Activated CD4-positive, alpha-beta T cell treated with anti-CD3 and anti-CD28 coated beads, Interleukin-10, Interleukin-2, amounts not matched to agents 100 ng/mL and 50 ng/mL, durations not matched to agents 16 hours and 8 hours (primary cell): ENCODE measurements at regions not wholly inside any gene's neighbourhood (a gene's known extent, or its start where the extent isn't known, plus 50 kb on each side); places are given as distances from the start of the nearest gene placed in this dataset.

Experiments used
- DNase-seq: peaks from one replicate; pipeline ENCODE4 v3.0.0-alpha.2; 2020

GRCh38 chr20:58109126-58109880 is 119.2 kb downstream of the ANKRD60 start:
- no peak for DNase-seq

DNA sequence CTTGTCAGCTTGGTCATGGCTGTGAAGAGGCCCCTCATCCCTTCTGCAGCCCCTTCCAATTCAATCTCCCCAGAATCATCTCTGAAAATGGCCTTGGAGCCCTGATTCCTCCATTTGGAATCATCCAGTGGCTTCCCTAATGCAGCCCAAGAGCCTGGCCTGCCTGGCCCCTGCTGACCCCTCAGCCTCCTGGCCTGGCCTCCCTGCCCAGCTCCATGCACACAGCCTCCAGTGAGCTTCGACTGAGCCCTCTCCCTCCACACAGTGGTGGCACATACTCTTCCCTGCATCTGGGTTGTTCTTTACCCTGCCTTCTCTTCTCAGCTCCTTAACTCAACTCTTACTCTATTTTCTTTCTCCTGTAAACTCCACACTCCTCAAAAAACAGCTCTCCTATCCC is 120.9 kb downstream of the ANKRD60 start:
- no peak for DNase-seq

GRCh38 chr20:58106143-58106750 is 122.2 kb downstream of the ANKRD60 start:
- DNase-seq: no peak

DNA sequence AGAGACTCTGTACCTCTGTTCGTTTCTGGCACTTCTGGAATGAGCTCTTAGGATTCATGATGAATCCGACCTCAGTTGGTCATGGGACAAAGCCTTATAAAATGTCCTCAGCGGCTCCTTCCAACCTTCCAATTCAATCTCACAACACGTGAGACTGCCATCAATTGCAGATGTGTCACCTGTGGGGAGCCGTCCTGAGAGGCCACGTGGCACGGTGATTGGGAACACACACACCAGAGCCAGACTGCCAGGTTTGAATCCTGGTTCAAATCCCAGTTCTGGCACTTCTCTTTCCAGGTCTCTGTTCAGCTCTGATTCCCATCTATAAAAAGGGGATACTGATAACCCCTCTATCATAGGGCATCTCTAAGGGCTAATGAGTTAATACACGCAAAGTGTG is 124.5 kb downstream of the ANKRD60 start:
- DNase-seq: no peak

- no peak for DNase-seq
Measured at GRCh38 chr20:58103517-58103904, 124.9 kb downstream of the ANKRD60 start.

DNA sequence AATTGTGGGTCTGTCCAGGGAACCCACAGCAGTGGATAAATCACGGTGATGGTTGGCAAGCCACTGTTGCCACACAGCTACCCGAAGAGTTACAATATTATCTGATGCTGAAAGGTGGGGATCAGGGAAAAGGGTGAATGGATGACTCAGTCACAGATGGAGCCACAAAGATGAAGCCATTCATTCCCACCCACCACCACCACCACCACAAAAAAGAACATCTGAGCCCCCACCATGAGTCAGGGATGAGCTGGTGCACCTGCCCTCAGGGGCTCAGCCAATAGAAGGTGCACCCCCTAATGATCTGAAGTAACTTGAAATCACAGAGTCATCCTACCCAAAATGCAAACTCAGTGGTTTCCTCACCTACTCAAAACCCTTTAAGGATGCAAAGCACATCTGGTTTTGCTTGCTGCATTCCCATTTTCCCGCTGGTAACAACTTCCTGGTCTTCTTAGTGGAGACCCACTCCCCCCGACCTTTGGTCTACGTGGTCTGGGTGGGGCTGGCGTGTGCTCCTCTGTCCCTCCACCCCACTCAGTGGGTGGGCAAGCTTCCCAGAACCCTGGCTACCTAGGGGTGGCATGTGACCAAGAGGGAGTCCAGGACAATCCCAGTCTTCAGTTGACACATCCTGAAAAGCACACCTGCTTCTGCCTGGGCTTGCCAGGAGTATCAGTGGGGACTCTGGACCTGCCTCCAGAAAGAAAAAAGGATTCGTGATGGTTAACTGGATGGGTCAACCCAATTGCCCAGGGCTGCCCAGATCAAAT is 125.5 kb downstream of the ANKRD60 start:
- DNase-seq: peak; percentile 1

- no peak for DNase-seq
Measured at GRCh38 chr20:58102261-58102660, 126.2 kb downstream of the ANKRD60 start.

- no peak for DNase-seq
Measured at GRCh38 chr20:58100731-58101356, 127.6 kb downstream of the ANKRD60 start.

DNA sequence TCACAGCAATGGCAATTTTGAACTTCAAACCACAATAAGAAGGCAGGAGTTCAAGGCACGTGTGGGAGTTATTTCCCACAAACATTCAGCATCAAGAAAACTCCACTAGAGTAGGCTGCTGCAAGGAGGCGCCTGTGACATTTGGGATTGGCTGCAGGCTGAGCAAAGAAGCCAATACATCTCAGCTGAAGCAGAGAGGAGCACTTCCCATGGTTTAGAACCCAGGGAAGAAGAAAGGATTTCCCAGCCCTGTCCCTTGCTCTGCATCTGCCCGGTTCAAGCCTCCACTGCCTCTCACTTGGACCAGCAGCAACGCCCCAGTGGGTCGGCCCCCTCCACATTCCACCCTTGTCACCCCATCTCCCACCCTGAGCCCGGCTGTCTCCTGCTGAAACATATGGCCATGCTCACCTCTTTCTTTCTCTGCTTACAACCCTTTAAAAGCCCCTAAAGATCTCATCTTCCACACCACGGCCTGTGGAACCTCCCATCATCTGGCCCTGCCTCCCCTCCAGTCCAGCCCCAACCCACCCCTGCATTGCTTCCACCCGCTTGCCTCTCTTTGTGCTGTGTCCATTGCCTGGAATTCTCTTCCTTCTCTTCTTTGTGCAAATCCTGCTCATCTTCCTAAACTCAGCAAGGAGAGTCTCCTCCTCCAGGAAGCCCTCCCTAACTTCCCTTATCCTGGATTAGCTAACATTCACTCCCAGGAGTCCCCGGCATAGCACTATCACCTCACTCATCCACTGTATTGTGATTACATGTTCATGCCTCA is 128.3 kb downstream of the ANKRD60 start:
- no peak for DNase-seq

- no peak for DNase-seq
Measured at GRCh38 chr20:58099291-58099935, 129.0 kb downstream of the ANKRD60 start.

DNA sequence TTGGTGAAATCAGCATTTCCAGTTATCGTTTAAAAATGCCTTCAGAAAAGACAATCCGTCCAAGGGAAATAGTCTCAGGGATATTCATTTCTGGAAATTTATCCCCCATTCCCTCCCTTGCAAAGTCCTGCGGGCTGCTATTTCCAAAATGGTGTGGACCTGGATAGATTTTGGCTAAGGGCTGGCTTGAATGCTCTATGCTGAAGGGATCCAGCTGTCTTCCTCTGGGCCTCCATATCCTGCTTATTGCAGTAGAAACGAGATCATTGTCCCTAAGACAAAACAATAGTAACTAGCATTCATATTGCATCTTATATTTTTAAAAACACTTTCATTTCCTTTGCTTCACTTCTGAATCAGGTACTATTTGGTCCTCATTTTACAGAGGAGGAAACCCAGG is 129.9 kb downstream of the ANKRD60 start:
- no peak for DNase-seq

GRCh38 chr20:58097943-58098342 is 130.5 kb downstream of the ANKRD60 start:
- DNase-seq: no peak

- no peak for DNase-seq
Measured at GRCh38 chr20:58097429-58097828, 131.0 kb downstream of the ANKRD60 start.

GRCh38 chr20:58096880-58097423 is 131.5 kb downstream of the ANKRD60 start:
- no peak for DNase-seq

DNA sequence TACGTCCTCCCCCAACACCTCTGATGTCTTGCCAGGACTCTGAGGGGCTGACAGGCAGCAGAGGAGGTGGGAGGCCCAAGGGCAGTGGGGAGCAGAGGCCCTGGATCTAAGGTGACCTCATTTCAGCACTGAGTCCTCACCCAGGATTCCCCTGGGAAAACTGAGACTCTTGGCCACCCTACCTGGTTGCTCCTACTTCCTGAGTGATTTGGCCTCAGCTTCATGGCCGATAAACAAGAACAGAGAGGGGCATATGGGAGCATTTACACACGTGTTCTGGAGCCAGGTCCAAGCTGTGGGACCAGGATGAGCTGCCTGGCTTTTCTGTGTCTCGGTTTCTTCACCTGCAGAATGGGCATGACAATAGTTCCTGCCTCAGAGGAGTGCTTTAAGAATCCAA is 133.8 kb downstream of the ANKRD60 start:
- no peak for DNase-seq

DNA sequence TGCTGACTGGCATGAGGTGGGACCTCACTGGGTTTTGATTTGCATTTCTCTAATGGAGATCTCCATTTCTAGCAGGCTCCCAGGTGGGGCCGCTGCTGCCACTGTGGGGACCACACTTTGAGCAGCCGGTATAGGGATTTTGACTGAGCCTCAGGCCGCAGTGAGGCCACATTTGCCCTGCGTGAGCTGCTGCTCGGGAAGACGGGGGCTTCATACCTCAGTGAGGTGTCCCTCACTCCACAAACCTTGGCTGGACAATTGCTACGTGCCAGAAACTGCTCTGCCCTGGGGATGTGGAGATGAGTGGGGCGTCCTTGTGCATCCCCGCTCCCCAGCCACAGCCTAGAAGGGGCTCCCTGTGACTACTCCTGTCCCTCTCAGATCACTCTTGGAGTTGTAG is 134.3 kb downstream of the ANKRD60 start:
- DNase-seq: no peak

DNA sequence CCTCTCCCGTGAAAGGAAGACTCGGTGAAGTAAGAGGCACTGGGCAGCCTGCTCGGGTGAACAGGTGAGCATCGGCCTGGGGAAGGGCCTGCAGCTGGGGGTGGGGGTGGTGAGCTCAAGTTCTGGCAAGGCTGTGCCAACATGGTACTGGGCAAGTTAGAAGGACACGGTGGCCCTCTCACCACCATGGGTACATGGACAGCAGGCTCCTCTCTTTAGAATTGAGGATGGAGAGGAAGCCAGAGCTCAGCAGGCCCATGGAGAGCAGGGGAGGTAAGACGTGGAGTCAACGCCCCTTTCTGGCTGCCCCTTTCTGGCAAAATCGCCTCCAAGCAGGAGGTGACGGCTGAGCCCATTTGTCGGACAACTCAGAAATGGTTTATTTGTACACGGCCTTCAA is 135.6 kb downstream of the ANKRD60 start:
- DNase-seq: no peak

GRCh38 chr20:58092353-58092752 is 136.1 kb downstream of the ANKRD60 start:
- DNase-seq: no peak

- DNase-seq: no peak
Measured at GRCh38 chr20:58091810-58092209, 136.6 kb downstream of the ANKRD60 start.

GRCh38 chr20:58090161-58090560 is 138.3 kb downstream of the ANKRD60 start:
- no peak for DNase-seq

GRCh38 chr20:58088625-58089024 is 139.8 kb downstream of the ANKRD60 start:
- no peak for DNase-seq

DNA sequence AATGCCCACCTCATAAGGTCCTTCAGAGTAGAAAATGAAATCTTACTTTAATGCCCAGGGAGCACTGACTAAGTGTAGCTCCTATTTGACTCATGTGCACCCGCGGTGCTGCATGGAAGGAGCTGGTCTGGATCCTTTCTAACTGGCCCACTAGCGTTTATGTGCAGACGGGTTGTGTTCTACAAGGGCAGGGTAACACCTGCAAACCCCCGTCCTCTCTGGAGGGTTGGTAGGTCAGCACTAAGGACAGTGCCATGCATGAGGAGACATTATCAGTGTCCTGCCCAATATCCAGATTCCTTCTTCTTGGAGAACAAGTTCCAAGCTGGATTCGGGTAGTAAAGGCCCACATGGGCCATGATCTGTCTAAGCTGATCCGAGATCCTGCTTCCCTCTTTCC is 140.3 kb downstream of the ANKRD60 start:
- no peak for DNase-seq
